Upper lobe of right lung (tissue), 1 donor: ENCODE measurements at regions not wholly inside any gene's neighbourhood (a gene's known extent, or its start where the extent isn't known, plus 50 kb on each side); places are given as distances from the start of the nearest gene placed in this dataset.
A peak's percentile ranks its signal among the peaks of the same experiment; 100 is the strongest.

Experiments used
- ATAC-seq: fragments of 200-7000 bp; cut with Tn5 transposase; one replicate; pipeline ENCODE4 v1.9.1; 2020; ENCODE audit warnings: mild to moderate bottlenecking, moderate library complexity
- DNase-seq: peaks from one replicate; pipeline ENCODE4 v3.0.0-alpha.2; 2020
- H3K27ac ChIP-seq: fragments of 200-600 bp; one replicate; pipeline ENCODE4 v1.8.0; 2022
- H3K27me3 ChIP-seq: fragments of 200-600 bp; one replicate; pipeline ENCODE4 v1.8.0; 2022; ENCODE audit warnings: mild to moderate bottlenecking
- H3K36me3 ChIP-seq: fragments of 200-600 bp; one replicate; pipeline ENCODE4 v1.8.0; 2022
- H3K4me1 ChIP-seq: fragments of 200-600 bp; one replicate; pipeline ENCODE4 v1.8.0; 2022
- H3K4me3 ChIP-seq: fragments of 200-600 bp; one replicate; pipeline ENCODE4 v1.8.0; 2022; ENCODE audit warnings: mild to moderate bottlenecking
- H3K9me3 ChIP-seq: fragments of 200-600 bp; one replicate; pipeline ENCODE4 v1.8.0; 2022
- CTCF ChIP-seq: fragments of 200-600 bp; IDR thresholded peaks from one replicate; pipeline ENCODE4 v1.8.0; 2022; ENCODE audit warnings: antibody characterized with exemption
- intact Hi-C: fragments of 100-400 bp; cut with DNase I; formaldehyde crosslinking; loops from one replicate; pipeline ENCODE4 v1.11.0; 2022
- donor health status: DM: no; HTN: yes; CAD: no; lungs with severe emphysema.

GRCh38 chr9:84438391-84438790 lies 97.8 kb upstream of the SLC28A3 start:
- TF ChIP-seq CTCF = no peak
- Histone ChIP-seq H3K27ac (no peak overlapping the region), H3K4me1 (no peaks in the 10 kb centered on the region), H3K36me3 (no peaks in the 10 kb centered on the region), H3K27me3 (no peaks in the 10 kb centered on the region), H3K4me3 (no peak overlapping the region), H3K9me3 (no peaks in the 10 kb centered on the region)
- ATAC-seq (no peak), DNase-seq (no peak)
- intact Hi-C loops = no loop called here

GRCh38 chr9:84439250-84439649 lies 98.7 kb upstream of the SLC28A3 start:
- ATAC-seq = no peak
- H3K4me3 ChIP-seq = no peak overlapping the region
- H3K27me3 ChIP-seq = no peaks in the 10 kb centered on the region
- TF ChIP-seq CTCF = no peak
- no peaks in the 10 kb centered on the region for H3K36me3 ChIP-seq
- intact Hi-C loops = no loop called here
- H3K27ac ChIP-seq = no peak overlapping the region
- no peaks in the 10 kb centered on the region for H3K4me1 ChIP-seq
- H3K9me3 ChIP-seq = no peaks in the 10 kb centered on the region
- no peak for DNase-seq

- TF ChIP-seq CTCF = no peak
- H3K27ac ChIP-seq = no peak overlapping the region
- no peaks in the 10 kb centered on the region for H3K9me3 ChIP-seq
- intact Hi-C loops = no loop called here
- H3K4me1 ChIP-seq = no peaks in the 10 kb centered on the region
- H3K36me3 ChIP-seq = no peaks in the 10 kb centered on the region
- DNase-seq (no peak), ATAC-seq (no peak)
- no peaks in the 10 kb centered on the region for H3K27me3 ChIP-seq
- no peak overlapping the region for H3K4me3 ChIP-seq
These were observed 102.2 kb upstream of the SLC28A3 start for GRCh38 chr9:84442712-84443111.

- Histone ChIP-seq H3K27ac (no peak overlapping the region), H3K9me3 (no peaks in the 10 kb centered on the region), H3K4me3 (no peak overlapping the region), H3K36me3 (no peaks in the 10 kb centered on the region), H3K27me3 (no peaks in the 10 kb centered on the region), H3K4me1 (no peaks in the 10 kb centered on the region)
- no peak for TF ChIP-seq CTCF
- DNase-seq (no peak), ATAC-seq (no peak)
- intact Hi-C loops = no loop called here
These were observed 105.2 kb upstream of the SLC28A3 start for GRCh38 chr9:84445737-84446136.

GRCh38 chr9:84447305-84447704 lies 106.7 kb upstream of the SLC28A3 start:
- no peaks in the 10 kb centered on the region for H3K27me3 ChIP-seq
- H3K9me3 ChIP-seq = no peaks in the 10 kb centered on the region
- H3K4me3 ChIP-seq = no peak overlapping the region
- no peak for TF ChIP-seq CTCF
- H3K36me3 ChIP-seq = no peaks in the 10 kb centered on the region
- no peak overlapping the region for H3K27ac ChIP-seq
- DNase-seq = no peak
- H3K4me1 ChIP-seq = no peaks in the 10 kb centered on the region
- intact Hi-C loops = no loop called here
- ATAC-seq = peak; percentile 78

- H3K27me3 ChIP-seq = no peaks in the 10 kb centered on the region
- no peaks in the 10 kb centered on the region for H3K4me1 ChIP-seq
- no peak for DNase-seq
- intact Hi-C loops = no loop called here
- ATAC-seq = no peak
- no peak overlapping the region for H3K27ac ChIP-seq
- H3K9me3 ChIP-seq = no peaks in the 10 kb centered on the region
- no peak for TF ChIP-seq CTCF
- no peak overlapping the region for H3K4me3 ChIP-seq
- H3K36me3 ChIP-seq = no peaks in the 10 kb centered on the region
These were observed 109.5 kb upstream of the SLC28A3 start for GRCh38 chr9:84450029-84450428.
